ENCODE measurements at regions not wholly inside any gene's neighbourhood (a gene's known extent, or its start where the extent isn't known, plus 50 kb on each side); places are given as distances from the start of the nearest gene placed in this dataset.

DNA sequence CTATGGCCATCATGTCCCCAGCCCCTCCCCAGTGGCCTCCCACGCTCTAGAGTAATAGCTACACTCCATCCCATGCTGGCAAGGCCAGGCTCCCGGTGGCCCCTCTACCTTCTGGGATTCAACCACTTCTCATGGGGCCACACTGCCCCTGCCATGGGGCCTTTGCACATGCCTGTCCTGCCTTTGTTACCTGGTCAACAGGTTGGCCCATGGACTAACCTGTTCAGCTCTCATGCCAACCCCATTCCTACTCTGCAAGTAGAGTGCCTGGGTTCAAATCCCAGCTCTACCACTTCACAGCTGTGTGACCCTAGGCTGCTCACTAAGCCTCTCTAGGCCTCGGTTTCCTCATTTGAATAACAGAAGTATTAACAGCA is 98.5 kb downstream of the RFLNA start:
- DNase-seq: no peak

DNA sequence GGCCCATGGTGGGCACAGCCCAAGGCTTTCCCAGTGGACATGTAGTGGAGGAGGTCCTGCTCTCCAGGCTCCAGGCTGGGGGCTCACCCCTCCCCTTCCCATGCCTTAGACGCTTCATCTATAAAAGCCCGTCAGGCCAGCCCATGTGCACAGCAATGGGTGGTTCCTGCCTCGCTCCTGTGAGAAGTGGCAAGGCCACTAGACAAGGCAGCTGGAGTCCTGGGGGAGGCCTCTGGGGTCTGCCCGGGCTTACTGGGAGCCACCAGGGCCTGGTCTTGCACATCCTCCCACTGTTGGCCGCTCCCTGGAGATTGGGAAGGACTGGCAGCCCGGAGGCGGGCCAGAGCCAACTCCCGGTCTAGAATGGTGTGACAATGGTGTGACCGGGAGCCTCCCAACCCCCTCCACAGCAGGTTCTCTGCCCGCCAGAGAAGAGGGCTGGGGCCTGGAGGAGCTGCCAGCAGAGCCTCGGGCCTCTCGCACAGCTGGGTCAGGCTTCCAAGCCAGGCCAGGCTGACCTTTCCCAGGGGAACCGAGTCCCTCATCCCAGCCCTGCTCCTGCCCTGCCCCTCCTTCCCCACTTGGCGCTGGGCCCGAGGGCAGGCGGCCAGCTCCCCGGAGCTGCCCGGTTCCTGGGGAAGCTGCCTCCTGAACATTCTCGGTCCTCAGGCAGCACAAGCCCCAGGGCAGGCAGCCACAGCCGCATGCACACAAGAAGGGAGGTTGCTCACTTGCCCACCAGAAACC is 97.9 kb downstream of the RFLNA start:
- DNase-seq: no peak

DNA sequence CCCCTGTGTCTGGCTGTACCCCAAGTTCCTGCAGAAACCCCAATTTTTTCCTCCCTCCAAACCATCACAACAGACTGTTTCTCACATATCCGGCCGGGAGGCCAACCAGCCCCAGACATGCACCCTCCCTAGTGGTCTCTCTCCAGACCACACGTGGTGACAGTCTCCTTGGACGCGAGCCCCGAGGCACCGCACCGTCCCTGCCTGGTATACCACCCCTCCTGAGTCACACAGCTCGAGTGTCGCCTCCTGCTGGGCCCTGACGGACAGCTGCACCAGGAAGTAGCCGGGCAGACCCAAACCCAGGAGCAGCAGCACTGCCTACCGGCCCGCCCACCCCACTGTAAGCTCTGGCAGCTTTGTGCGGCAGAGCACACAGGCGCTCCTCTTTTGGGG is 97.4 kb downstream of the RFLNA start:
- DNase-seq: no peak

DNA sequence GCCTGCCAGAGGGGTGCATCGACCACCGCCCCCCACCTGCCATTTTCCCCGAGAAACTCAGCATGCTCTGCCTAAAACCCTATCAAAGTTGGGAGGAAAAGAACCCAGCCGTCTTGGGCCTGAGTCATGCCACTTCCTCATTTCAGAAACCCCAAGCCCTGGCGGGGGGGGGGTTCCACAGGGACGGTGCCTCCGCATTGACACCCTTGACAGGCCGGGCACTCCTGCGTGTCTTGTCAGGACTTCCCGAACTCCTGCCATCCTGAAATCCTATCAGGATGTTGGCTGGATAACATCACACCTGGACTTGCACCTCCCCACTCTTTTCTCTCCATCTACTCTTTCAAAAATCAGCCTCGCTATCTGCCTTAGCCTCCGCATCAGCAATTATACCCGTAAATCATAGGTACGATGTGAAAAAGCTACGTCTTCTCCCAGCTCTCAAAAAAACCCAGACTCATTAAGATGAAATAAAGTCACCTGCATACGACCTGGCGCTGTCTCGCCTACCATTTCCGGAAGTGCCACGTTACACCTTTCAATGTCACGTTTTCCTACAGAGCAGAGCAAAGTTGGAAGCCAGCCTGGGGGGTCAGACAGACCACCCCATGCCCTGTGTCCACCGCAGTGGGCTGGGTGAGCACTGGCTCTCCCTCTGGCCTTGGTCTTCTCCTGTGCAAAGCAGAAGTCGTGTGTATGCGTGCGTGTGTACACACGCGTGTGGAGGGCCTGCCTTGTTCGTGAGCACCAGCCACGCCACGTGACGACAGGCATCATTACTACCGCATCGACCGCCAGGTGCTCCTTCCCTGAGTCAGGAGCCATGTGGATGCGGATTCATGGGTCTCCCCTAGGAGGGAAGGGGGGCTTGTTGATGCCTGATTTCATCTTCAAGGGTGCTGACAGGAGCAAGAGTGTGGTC is 96.7 kb downstream of the RFLNA start:
- DNase-seq: no peak

DNA sequence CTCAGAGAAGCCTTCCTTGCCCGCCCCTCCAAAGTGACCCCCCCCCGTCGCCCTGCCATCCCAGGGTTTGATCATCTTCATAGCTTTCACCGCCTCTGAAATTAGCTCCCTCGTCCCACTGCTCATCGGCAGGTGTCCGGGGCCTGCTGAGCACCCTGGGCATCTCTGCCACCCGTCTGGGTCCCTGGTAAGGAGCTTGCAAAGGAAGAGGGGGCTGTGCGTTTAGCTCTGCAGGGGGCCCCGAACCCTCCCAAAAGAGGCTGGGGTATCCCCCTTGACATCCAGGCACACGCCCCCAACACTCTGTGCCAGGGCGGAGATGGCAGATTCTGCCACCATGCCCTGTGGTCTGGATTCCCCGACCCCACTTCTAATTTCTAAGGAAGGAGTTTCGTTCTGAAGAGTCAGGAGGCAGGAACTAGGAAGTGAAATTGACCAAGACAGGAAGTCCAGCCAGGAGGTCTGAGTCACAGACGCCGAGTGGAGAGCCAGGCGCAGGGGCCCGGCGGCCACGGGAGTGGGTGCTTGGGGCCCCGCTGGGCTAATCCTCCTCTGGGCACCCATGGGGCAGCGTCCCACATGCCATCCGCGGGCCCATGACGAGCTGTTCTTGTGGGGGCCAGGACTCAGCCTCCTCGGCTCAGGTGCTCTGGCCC is 95.7 kb downstream of the RFLNA start:
- DNase-seq: no peak

DNA sequence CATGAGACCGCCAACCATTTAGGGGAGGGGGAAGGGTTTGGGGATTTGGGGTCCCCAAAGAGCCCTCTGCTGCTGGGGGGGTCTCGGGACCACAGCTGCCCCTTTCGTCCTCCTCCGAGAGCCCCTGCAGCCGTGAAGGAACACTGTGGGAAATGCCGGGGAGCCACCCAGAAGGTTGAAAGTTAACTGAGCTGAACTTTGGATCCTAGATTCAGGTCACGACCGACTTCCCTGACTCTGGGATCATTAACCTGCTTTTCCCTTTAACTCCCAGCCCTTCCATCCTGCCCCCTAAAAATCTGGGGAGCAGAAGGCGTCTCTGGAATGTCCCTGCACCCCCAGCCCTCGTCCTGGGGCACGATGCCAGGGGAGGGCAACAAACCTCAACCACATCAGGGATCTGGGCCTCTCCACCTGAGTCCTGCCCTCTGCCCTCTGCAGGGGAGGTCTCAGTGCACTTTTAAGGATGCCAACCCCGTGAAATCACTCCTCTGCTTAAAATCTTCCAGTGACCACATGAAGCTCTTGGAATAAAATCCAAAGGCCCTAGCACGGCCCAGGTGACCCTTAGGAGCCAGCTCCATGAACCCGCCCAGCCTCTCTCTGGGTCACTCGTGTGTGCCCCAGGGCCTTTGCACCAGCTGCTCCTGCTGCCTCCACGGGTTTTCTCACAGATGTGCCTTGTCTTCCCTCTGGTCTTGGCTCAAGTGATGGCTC is 95.0 kb downstream of the RFLNA start:
- no peak for DNase-seq

DNA sequence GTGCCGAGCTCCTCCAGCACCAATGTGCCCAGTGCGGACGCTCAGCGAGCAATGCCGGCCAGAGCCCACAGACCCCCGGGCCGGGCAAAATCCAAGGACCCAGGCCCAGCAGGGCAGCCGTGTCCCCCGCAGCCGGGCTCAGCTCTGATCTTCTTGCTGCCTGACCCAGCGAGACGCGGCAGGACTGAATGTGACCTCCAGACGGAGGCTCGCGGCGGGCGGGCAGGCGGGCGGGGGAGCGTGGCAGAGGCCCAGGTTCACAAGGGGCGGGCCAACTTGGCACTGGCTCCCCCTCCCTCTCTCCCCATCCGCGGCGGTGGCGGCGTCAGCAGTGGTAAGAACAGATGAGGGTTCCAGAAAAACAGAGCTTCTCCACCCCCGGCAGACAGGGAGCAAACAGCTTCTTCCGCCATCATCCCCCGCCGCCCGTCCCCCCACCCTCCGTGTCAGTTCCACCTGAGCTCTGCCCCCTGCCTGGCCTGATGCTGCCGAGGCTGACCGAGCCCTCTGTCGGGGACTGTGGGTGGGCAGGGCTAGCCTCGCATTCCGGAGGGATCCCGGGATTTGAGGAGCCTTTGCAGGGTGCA is 94.3 kb downstream of the RFLNA start:
- no peak for DNase-seq

DNA sequence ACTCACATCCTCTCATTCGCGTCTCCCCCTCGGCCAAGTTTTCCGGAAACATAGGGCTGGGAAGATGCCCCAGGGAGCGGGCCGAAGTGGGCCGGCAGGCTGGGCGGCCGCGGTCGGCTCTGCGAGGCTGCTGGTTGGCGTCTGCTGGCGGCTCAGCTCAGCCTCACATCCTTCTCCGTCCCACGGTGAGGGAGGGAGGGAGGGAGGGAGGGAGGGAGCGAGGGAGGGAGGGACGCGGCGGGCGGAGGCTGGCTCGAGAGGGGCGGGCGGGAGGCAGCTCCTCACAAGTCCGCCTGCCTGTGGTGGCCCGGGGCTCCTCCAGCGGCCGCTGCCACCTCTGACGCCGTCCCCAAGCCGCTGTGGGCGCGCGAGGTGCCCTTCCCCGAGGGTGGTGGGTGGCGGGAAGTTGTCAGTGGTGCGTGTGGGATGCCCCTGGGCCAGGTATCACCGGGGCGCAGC is 93.8 kb downstream of the RFLNA start:
- no peak for DNase-seq

DNA sequence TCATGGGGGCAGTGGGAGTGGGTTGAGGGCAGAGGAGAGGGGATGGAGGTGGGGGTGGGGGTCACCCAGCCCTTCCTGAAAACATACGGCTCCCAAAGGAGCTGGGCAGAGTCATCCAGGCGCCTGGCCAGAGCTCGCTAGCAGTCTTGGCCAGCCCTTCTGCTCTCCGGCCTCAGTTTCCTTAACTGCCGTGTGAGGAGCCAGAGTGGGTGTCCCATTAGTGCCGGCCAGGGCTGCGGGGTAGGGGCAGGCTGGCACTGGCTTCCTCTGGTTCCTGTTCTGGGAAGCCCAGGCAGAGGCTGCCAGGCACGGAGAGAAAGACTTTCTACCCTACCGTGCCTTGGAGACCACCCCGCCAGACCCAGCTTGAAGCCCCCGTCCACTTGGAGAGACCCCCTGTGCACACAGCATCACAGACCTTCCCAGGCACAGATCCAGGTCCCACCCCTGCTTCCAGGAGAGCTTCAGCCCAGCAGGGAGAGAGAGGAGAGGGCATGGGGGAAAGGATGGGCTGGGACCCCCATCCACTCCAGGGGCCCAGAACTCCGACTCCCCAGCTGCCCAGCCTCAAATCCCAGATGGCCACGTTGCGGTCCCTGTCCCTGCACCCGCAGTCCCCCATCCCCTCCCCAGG is 93.3 kb downstream of the RFLNA start:
- no peak for DNase-seq

DNA sequence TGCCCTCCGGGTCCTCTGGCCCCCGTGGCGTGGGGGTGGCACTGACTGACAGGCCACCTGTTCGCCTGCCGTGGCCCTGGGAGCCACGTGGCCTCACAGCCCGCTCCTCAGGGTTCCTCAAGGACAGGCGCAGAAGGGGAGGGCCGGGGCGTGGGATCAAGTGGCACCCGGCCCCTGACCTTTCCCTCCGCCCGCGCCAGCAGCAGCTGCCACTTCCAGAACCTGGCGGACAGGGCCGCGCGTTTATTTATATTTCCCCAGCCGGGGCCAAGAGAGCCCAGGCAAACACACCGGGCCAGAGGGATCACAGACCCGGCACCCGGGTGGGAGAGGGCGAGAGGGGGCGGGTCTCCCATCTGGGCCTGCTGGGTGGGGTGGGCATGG is 92.6 kb downstream of the RFLNA start:
- DNase-seq: no peak

DNA sequence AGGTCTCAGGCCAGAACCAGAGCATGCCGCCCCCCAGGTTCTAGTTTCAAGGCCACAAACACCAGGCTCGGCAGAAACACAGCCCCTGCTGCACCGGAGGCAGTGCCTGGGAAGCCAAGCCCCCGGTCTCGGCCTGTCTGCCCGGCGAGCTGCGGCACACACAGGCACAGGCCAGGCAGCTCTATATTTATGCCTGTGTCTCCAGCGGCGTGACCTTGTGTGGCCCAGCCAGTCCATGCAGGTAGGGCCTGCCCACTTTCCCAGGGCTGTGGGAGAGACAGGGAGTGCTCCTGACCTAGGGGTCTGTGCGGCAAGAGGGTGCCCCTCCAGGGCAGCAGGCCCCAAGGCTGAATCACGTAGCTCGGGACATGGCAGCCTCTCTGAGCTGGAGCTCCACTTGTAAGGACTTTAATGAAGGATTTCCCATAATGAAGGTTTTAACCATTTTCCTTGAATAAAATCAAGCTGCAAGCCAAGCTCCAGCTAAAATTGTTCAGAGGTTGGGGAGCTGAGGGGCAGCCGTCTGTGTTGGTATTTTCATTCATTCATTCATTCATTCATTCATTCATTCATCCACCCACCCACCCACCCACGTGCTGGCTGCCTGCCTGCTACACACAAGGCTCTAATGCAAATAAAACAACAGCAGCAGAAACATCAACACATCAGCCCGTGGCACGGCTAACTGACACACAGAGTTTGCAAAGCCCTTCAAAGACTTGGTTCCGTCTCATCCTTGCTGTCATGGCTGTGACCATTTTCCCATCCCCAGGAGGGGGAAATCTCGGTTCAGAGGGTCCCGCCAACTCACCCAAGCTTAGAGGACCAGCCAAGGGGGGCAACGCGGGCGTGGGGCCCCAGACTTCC is 92.0 kb downstream of the RFLNA start:
- no peak for DNase-seq

DNA sequence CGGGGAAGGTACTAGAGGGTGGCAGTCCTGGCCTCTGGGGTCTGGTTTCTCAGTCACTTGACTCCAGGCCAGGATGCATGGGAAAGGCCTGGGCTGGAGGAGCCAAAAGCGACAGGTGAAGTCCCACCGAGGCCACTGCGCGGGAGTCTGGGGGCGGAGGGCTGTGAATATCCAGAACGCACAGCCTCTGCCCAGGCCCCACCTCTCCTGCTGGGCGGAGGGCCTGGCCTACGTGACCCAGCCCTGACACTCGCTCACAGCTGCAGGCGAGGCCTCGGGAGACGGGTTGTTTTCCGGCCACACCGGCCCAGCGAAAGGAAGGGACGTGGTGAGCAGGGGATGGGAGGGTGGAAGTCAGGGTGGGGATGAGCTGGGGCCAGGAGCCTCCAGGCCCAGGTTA is 91.2 kb downstream of the RFLNA start:
- no peak for DNase-seq

DNA sequence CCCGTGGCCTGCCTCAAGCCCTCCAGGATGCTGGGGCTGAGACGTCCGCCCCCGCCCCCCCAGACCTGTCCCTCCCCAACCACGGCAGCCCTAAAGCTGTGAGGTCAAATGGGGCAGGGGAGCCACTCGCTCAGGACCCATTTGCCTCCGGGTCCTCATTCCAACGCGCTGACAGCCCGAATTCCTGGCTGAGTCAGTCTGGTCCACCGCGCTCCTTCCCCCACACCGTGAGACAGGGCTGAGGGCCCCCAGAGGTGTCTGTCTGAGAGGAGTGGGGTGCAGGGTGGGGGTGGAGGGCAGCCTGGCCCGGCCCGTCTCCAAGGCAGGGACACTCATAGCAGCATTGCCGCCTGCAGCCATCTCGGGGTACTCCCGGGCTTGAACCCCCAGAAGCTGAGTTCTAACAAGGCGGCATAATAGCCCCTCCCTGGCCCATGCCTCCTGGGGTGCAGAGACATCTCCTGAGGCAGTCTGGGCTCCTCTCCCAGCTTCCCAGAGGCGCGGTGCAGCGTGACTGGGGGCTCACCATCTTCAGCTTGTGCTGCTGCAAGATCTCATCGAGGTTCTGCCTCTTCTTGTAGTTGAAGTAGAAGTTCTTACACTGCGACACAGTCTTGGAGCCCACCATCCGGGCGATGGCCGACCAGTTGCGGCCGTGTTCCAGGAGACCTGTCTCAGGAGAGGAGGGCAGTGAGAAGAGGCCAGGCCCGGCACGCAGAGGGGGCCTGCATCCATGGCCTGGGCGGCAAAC is 90.5 kb downstream of the RFLNA start:
- no peak for DNase-seq

DNA sequence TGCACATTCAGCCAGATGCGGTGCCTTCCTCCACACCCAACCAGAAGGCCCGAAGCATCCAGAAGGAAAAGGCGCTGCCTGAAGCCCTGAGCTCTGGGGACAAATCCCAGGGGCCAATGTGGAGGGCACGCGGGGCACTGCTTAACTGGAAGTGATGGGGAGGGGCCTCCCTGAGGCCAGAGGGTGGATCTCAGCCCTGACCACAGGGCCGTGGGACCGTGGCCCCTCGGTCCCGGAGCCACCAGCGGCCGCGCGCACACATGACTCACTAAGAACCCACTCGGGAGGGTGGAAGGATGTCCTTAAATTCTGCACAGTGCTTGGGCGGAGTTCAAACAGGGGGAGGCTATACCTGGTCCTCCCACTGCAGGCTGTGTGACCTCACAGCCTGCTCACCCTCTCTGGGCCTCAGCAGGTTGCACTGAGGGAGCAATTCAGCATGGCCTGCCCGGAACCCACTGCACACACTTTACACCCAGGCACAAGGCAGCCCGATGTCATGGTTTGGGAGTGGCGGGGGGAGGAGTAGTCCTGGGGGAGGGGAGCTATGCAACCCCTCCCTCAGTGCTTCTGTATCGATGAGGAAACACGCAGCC is 89.5 kb downstream of the RFLNA start:
- no peak for DNase-seq

DNA sequence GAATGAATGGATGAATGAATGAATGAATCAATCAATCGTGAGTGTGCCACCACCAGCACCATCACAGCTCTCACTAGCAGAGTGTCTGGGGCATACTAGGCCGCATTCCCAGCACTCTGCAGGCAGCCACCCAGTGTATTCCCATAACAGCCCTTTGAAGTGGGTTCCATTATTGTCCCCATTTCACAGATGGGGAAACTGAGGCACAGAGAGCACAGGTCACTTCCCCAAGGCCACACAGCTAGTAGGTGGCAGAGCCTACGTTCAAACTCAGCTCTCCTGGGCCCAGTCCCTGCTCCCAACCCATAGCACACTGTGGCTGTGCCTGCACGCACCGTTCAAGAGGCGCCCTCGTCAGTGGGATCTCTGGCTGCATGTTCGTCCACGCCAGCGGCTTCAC is 88.1 kb downstream of the RFLNA start:
- DNase-seq: no peak

DNA sequence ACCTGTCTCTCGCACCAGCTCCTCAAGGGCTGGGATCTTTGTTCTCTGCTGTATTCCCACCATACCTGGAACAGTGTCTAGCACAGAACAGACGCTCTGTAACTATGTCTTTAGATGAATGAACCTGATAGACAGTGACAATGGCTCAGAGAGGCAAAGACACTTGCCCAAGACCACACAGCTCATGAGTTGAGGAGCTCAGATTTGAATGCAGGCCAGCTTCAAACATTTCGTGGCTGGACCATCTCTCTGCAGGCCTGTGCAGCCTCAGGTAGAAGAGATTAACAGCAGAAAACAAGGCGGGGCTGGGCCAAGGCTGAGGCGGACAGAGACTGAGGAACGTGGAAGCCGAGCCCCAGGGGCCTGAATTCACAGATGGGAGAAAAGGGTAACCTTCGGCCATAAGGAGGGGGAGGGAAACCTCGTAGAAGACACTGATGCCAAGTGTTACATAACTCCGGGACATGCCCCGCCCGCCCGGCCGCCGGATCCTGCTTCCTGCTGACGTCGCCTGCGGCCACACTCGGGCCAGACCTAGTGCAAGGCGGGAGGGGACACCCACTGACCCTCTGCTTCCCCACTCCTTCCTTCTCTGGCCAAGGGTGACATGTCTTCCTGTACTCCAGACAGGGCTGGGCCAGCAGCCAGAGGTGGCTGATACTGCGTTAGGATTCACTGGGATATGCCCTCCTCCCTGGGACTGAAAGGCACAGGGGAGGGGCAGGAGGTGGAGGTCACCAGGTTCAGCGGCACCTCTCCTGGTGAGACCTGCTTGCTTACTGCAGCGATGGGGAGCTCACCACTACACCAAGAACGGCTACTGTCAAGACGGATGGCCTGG is 86.8 kb downstream of the RFLNA start:
- DNase-seq: no peak

DNA sequence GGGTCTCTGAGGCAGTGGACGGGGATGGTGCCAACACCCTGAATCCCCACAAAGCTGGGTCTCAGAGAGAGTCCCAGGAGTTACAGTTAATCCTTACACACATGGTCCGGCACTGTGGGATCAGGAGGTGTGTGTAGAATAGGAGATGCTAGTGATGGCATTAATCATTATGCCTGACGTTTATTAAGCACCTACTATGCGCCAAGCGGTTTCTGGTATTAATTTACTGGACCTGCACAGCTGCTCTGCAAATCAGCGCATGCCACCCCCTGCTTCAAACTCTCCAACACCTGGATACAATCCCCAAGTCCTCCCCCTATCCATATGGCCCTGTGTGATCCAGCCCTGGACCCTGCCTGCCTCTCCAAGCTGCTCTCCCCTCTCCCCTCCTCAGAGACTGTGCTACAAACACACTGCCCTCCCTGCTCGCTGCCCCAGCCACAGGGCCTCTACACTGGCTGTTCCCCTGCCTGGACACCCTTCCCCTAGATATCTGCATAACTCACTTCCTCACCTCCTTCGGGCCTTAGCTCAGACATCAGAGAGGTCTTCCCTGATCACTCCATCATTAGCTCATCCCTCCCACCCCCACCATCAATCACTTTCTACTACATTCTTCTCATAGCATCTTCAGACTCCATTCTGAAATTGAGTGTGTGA is 86.0 kb downstream of the RFLNA start:
- no peak for DNase-seq

Data from NCI-H748 treated with DMSO at 0.1 percent for 48 hours (cell line).